Activated CD4-positive, alpha-beta T cell treated with anti-CD3 and anti-CD28 coated beads, Interleukin-2, amount 50 U/mL, for 16 hours (primary cell): ENCODE measurements at regions not wholly inside any gene's neighbourhood (a gene's known extent, or its start where the extent isn't known, plus 50 kb on each side); places are given as distances from the start of the nearest gene placed in this dataset.
"Not testable (repeated sequence)": the region's sequence is repeated elsewhere in the genome, so short reads cannot be mapped to it uniquely, and the experiment has no call there.

Source experiments
- DNase-seq: peaks from one replicate; pipeline ENCODE4 v3.0.0-alpha.2; 2020

DNA sequence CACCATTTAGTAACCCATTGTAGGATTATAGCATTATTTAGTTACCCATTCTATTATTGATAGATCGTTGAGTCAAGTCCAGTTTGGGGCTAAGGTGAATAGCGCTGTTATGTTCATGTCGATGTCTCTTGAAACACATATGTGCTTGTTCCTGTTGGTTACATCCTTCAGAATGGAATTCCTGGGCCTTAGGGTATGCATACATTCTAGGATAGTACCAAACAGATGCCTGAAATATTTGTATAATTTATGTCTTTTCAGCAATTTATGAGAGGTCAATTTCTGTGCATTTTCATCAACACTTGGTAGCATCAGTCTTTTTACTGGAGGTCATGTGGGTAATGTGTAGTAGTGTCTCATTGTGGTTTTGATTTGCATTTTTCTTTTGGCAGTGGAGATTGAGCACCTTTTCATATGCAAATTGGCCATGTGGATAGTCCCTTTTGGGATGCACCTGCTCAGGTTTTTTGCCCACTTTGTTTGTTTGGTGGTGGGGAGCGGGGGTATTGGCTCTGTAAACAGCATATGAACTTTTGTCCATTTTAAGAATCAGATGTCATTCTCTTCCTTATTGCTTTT lies 104.2 kb downstream of the CDRT15L2 start:
- DNase-seq: not testable (repeated sequence)

DNA sequence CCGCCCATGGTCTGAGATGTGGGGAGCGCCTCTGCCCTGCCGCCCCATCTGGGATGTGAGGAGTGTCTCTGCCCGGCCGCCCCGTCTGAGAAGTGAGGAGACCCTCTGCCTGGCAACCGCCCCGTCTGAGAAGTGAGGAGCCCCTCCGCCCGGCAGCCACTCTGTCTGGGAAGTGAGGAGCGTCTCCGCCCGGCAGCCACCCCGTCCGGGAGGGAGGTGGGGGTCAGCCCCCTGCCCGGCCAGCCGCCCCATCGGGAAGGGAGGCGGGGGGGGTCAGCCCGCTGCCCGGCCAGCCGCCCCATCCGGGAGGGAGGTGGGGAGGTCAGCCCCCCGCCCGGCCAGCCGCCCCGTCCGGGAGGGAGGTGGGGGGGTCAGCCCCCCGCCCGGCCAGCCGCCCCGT lies 105.5 kb downstream of the CDRT15L2 start:
- not testable (repeated sequence) for DNase-seq

DNA sequence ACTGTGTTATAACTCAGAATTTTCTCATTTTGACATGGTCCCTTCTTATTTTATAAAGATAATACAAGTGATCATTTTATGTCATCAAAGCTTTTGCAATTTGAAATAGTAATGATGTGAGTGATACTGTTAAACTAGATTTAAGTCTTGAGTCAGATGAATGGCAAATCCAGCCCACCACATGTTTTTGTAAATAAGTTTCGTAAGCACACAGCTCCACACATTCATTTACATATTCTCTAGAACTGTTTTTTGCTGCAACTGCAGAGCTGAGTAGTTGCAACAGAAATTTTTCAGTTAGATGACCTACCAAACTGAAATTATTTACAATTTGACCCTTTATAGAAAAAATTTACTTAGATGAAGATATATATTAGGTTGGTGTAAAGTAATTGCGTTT lies 108.1 kb downstream of the CDRT15L2 start:
- not testable (repeated sequence) for DNase-seq

DNA sequence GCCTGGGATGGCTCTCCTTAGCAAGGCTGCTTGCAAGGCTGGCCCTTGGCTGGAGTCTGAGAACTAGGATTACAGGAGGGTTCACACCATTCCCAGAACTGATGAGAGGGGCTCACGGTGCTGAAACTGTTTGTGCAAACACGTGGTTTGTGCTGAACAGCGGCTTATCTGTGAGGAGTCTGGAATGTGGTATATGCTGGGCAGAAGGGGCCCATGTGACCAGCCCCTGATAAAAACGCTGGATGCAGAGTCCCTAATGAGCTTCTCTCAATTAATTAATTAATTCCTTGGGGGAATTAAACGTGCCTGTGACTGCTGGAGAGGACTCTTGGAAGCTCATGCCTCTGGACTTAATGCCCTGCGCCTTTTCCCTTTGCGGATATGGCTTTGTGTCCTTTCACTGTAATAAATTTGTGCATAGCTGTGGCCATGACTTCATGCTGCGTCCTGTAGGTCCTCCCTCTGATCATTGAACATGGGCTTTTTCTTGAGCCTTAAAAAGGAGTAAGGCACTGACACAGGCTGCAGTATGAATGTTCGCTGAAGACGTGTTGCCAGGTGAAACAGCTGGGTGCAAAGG lies 109.7 kb downstream of the CDRT15L2 start:
- not testable (repeated sequence) for DNase-seq

DNA sequence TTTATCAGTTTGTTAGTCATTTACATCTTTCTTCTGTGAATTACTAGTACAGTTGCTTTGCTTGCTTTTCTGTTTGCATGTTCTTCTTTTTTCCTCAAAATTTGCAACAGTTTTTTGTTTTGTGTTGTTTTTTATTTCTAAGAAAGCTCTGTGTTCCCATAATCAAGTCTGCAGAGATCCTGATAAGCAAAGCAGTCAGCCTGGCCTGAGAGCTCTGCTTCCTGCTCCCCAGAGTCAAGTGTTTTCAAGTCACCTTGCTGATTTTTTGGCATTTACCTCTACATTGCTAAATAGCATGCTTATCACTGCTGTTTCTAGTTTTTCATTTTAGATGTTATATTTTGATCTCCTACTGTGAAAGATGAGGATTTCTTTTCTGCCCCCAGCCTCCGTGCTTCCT lies 113.2 kb downstream of the CDRT15L2 start:
- DNase-seq: not testable (repeated sequence)

DNA sequence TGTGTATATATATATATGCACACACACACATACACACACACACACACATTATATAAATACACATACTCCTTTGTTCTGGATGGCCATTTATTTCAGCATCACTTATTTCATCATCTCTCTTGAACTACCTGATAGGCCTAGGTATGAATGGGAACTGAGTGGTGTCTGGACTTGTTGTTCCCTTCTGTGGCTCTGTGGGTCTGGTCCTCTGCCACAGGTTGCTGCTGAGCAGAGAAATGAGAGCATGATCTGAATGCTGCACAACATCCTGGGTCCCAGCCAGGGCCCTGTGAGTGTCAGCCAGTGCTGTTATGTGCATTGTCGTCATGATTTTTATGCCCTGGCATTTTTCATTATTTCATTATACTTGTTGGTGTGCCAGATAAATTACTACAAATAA lies 116.3 kb downstream of the CDRT15L2 start:
- DNase-seq: not testable (repeated sequence)

DNA sequence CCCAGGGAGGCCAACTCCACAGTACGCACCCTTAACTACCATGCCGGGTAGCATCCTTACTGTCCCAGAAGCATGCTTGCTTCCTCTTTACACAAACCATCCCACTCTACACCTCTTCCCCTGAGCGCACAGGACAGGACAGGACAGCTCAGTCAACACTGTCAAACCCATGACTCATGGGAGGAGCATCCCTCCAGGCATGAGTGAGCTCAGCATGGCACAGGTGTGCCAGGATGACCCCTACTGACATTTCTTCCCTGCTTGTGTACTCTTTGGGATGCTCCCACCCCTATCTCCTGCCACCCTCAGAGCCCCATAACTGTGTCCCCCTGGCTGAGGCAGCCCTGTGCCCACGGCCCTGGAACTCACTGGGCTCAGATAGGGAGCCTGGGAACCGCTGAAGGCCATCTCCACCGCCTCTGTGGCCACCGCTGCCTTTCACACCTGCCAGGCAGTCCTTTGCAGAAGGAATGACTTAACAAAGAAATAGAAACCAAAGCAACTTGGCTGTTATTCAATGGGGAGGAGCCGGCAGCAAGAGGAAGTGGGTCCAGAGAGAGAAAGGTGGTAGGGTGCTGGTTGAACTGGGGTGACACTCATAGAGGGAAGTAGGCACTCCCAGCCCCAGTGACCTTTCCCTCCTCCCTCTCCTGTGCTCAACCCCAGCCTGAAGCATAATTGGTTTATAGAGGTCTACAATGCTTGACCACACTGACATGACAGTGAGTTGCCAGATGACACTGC lies 119.1 kb downstream of the CDRT15L2 start:
- DNase-seq: peak; percentile 2

DNA sequence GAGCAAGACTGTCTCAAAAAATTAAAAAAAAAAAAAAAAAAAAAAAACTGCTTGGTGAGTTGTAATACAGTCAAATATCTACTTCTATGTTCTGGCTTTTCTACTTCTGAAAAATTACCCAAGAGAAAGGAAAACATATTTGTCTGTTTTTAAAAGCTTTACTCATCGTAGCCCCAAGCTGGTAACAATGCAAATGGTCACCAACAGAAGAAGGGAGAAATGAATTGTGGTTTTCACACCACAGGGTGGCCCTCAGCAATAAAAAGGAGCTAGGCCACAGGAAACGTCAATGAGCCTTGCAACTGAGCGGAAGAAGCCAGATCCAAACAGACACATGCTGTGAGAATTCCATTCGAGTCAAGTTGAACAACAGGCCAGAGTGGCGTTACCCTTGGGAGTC lies 121.0 kb downstream of the CDRT15L2 start:
- DNase-seq: not testable (repeated sequence)

DNA sequence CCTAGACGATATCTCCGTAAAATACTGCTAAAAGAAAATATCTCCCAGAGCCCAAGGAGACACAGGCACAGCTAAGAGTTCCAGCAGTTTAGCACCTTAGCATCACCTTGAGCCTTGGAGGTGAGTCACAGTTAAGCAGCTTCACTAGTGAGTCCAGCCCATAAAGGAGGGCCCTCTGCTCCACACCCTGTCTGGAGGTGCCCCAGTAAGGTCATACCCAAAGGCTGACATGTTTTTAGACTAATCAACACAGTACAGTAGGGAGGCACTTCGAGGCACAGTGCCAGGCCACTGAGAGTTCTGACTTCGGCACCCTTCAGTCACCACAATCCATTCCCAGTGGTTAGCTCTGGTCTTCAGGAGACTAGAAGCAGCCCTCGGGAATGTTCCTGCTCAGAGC lies 121.8 kb downstream of the CDRT15L2 start:
- DNase-seq: not testable (repeated sequence)

DNA sequence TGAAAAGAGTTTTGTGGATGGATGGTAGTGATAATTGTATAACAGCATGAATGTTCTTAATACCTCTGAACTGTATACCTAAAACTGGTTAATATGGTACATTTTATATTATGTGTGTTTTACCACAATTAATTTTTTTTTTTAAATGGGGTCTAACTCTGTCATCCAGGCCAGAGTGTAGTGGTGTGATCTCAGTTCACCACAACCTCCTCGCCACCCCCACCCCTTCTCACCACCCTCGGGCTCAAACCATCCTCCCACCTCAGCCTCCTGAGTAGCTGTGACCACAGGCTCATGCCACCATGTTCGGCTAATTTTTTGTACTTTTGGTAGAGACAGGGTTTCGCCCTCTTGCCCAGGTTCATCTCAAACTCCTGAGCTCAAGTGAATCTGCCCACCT lies 123.2 kb downstream of the CDRT15L2 start:
- no peak for DNase-seq

DNA sequence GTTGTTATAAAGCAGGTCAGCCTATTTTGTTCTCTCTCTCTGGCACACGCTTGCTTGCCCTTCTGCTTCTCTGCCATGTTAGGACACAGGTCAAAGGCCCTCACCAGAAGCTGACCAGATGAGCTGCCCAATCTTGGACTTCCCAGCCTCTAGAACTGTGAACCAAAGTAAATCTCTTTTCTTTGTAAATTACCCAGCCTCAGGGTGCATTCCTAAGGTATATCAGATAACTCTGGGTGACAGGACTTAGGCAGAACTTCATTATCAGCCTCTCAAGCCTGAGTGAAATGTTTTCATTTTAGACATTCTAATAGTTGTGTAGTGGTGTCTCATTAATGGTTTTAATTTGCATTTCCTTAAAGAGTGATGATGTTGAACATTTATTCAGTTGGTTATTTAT lies 124.3 kb downstream of the CDRT15L2 start:
- no peak for DNase-seq

DNA sequence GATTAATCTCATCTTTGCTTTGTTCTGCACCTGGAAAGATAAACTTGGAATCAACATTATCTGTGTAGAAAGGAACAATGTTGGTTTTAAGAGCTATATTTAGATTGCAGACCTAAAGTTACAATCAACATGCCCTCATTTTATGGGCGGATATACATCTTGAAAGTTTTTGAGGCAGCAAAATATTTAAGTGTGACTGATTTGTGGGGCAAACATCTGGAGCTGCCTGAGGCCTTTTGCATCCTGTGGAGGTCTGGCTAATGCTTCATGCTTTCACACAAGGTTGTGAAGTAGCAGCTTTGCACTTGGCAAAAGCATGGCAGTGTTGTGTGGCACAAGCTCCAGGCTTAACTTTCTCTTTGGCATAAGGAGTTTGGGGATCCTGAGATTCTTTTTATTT lies 125.7 kb downstream of the CDRT15L2 start:
- DNase-seq: not testable (repeated sequence)

DNA sequence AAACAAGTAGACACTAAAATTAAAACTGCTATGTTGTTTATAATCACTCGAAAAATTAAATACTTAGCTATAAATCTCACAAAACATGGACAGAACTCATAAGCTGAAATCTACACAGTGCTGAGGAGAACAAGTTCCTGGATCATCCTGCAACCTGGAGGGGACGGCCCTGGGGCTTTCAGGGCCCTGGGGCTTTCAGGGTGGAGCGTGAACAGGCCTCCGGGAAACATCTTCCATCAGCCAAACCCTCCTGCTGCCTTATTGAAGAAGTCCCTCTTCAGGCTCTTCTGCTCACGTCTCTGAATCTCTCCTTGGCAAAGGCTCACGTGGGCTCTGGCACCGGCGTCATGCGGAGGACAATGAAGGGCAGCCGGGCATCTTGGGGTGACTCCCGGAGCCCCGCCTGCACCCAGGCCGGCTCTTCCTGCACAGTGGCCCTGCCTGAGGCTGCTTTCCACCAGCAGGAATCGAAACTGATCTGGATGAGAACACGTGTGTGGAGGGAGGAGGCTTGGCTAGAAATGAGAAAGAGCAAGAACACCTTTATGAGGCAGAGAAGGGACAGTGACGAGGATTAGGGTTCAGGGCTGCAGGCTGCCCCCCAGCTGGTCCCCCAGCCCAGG lies 127.3 kb downstream of the CDRT15L2 start:
- no peak for DNase-seq

DNA sequence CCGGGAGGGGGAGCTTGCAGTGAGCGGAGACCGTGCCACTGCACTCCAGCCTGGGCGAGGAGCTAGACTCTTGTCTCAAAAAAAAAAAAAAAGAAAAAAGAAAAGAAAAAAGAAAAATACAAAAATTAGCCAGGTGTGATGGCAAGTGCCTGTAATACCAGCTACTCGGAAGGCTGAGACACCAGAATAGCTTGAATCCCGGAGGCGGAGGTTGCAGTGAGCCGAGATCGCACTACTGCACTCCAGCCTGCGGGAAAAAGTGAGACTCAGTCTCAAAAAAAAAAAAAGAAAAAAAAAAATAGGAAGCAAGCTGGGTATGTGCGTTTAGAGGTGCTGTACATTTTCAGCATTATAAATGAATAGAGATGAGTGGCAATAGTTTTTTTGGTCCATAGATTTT lies 129.3 kb downstream of the CDRT15L2 start:
- not testable (repeated sequence) for DNase-seq

DNA sequence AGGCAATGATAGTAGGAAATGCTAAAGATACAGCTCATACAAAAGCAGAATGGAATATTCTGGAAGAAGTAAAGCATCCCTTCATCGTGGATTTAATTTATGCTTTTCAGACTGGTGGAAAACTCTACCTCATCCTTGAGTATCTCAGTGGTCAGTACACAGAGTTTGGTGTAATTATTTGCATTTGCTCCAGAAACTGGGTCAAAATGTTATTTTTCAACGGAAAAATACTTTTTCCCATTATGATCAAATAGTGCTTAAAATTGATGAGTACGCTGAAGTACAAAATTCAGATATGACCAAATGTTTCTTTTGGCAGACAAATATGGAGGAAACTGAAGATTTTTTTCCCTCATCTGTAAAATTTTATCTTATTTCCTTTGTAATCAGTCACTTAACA lies 137.0 kb downstream of the CDRT15L2 start:
- not testable (repeated sequence) for DNase-seq

DNA sequence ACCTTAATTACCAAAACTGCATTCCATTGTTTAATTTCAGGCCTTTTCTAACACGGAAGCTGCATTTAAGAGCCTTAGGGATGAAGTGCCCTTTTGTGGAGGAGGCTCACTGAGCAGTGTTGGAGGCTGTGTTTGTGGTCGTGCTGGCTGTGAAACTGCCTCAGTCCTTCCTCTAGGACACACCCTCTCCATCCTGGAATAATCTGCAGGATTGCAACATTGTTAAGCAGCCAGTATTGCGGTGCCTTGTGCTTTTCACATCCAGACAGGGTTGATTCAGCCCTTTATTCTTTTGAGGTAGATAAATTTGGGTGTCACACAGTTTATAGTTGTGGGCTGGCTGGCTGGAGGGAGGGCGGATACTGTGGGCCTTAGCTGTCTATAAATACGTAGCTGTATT lies 141.6 kb downstream of the CDRT15L2 start:
- DNase-seq: no peak

DNA sequence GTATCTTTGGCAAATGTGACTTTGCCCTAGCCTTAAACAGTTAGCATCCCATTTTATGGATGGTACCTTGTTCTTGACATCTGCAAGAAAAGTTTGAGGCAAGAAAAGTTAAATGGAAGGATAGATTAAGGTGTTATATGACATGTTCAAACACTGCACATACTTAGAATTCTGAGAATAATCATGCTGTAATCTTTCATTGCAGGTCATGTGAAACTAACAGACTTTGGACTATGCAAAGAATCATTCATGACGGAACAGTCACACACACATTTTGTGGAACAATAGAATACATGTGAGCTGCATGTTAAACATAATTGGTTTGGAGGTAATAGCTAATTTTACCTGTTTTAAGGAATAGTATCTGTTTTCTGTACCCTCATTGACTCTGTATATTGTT lies 144.9 kb downstream of the CDRT15L2 start:
- not testable (repeated sequence) for DNase-seq

DNA sequence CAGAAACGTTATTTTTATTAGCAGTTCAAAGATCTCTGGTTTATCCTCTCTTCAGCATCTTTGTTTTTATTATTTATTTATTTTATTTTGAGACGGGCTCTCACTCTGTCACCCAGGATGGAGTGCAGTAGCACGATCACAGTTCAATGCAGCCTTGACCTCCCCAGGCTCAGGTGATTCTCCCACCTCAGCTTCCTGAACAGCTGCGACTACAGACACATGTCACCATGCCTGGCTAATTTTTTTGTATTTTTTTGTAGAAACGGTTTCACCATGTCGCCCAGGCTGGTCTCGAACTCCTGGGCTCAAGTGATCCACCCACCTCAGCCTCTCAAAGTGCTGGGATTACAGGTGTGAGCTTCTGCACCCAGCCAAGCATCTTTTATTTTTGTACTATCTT lies 147.7 kb downstream of the CDRT15L2 start:
- DNase-seq: not testable (repeated sequence)

DNA sequence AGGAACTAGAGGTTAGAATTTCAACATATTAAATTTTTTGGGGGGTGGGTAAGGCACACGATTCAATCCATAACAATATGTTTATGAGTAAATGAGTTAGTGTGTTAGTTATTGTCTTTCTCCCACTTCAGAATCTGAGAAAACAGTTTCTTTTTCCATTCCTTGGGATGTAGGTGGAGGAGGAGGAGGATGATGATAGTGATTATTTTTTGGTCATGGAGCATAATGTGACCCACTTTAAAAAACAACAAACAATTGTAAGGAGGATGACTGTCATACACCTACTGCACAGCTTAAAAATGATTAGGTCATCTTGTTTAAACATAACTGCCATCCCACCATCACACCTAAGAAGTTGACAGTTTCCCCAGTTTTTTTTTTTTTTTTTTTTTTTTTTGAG lies 148.7 kb downstream of the CDRT15L2 start:
- no peak for DNase-seq

DNA sequence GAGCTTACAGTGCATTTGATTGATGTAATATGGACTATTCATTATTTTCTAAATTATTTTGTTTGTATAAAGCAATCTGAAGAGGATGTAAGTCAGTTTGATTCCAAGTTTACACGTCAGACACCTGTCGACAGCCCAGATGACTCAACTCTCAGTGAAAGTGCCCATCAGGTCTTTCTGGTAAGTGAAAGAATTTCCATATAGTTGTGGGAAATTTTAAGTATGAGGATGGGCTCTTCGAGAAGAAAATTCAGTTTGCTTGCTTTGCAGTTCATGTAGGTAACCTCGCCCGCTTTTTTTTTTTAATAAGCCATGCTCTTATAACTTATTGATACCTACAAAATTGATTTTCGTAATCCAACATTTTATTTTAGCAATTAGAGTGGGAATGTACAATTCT lies 151.6 kb downstream of the CDRT15L2 start:
- DNase-seq: not testable (repeated sequence)

DNA sequence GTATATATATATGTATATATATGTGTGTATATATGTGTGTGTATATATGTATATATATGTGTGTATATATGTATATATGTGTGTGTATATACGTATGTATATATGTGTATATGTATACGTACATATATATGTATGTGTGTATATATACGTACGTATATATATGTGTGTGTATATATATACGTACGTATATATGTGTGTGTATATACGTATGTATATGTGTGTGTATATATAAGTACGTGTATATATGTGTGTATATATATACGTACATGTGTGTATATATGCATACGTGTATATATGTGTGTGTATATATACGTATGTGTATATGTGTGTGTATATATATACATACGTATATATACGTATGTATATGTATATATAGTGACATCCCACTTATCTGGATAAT lies 154.4 kb downstream of the CDRT15L2 start:
- DNase-seq: no peak

DNA sequence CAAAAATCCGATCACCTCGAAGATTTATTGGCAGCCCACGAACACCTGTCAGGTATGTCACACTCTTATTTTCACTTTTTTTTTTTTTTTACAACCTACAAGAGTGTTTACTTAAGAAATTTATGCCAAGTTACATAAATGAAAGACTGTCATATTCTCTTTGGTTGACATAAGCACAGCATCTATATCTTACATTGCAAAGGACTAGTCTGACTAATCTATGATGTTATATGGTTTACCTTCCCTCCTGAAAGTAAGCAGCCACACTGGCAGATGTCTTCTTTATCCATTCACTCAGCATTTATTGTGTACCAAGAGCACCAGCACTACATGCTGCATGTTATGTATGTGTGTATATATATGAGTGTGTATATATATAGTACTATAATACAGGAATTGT lies 156.3 kb downstream of the CDRT15L2 start:
- no peak for DNase-seq

DNA sequence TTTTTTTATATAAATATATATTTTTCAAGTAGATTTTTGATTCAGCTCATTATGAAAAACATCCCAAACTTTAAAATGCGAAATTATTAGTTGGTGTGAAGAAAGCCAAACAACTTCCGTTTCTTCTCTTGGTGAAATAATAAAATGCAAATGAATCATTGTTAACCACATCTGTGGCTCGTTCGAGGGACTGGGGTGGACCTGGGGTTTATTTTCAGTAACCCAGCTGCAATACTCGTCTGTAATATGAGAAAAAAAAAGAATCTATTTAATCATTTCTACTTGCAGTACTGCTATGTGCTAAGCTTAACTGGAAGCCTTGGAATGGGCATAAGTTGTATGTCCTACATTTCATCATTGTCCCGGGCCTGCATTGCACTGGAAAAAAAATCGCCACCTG lies 158.1 kb downstream of the CDRT15L2 start:
- DNase-seq: not testable (repeated sequence)

DNA sequence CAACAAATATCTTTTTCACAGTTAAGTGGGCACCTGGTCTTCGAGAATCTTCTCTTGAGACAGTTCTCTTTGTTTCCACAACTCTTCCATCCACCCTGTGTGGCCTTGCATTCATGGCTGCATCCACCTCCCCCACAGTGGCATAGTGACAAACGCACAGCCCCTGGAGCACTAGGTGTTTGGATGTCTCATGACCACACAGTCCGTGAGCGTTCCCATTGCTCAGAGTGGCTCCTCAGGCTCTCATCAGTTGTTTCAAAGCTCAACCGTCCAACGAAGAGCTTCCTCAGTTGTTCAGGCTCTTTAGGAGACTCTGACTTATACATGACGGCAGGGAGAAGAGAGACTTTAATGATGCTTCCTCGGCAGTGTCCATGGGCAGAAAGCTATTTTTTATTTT lies 191.6 kb downstream of the CDRT15L2 start:
- DNase-seq: no peak
